NCI-H2029 treated with DMSO at 0.1 percent for 48 hours (cell line): ENCODE measurements at regions not wholly inside any gene's neighbourhood (a gene's known extent, or its start where the extent isn't known, plus 50 kb on each side); places are given as distances from the start of the nearest gene placed in this dataset.
"Not testable (repeated sequence)": the region's sequence is repeated elsewhere in the genome, so short reads cannot be mapped to it uniquely, and the experiment has no call there.

Experiments used
- DNase-seq: peaks from one replicate; lab custom pipeline; 2025; lab: John Stamatoyannopoulos, UW

DNA sequence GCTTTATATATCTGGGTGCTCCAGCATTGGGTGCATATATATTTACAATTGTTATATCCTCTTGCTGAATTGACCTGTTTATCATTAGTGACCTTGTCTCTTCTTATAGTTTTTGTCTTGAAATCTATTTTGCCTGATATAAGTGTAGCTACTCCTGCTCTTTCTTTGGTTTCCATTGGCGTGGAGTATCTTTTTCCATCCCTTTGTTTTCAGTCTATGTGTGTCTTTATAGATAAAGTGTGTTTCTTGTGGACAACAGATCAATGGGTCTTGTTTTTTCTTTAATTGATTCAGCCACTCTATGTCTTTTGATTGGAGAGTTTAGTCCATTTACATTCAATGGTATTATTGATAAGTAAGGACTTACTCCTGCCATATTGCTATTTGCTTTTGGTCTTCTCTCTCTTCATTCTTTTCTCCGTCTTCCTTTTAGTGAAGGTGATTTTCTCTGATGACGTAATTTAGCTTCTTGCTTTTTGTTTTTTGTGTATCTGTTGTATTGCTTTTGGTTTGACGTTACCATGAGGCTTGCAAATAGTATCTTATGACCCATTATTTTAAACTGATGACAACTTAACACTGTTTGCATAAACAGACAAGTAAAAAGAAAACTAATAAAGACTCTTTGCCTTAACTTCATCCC, 347.6 kb downstream of the TMEM121 start:
- no peak for DNase-seq

DNA sequence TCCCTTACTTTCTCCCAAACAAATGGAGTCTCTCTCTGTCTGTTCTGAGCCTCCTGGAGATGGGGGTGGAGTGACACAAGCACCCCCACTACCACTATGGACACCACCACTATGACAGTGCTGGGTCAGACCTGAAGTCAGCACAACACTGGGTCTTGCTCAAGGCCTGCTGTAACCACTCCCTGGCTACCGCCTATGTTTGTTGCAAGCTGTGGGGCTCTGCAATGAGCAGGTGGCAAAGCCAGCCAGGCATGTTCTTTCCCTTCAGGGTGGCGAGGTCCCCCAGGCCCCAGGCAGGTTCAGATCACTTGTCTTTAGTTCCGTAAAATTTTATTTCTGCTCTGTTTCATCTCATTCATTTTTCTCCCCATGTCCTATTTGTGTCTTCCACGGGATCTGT, 349.8 kb downstream of the TMEM121 start:
- DNase-seq, result no peak

DNA sequence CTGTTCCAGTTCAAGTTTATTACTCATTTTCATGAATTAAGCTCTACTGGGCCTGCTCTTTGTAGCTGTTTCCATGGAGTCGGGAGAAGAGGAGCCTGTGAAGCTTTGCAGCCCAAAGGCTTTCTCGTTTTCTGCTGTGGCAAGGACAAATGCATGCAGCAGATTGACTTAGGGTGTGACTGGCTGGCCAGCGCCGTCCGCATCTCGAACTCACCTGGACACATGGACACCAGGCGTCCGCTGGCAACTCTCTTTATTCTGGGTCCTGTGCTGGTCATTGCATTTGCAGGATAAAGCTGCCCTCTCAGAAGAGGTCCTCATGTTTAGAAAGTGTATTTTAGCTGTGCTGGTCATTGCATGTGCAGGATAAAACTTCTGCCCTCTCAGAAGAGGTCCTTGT, 350.4 kb downstream of the TMEM121 start:
- DNase-seq, result no peak

DNA sequence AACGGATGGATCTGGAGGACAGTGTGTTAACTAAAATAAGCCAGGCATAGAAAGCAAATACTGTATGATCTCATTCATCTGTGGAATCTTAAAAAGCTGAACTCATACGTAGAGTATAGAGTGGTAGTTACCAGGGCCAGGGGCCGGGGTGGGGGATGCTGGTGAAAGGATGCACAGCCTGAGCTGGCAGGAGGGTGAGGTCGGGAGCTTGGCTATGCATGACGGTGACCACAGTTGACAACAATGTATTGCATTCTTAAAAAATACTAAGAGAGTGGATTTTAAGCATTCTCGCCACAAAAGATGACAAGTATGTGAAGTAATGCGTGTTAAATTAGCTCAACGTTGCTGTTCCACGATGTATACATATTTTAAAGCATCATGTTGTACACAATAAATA, 351.3 kb downstream of the TMEM121 start:
- DNase-seq, result no peak

DNA sequence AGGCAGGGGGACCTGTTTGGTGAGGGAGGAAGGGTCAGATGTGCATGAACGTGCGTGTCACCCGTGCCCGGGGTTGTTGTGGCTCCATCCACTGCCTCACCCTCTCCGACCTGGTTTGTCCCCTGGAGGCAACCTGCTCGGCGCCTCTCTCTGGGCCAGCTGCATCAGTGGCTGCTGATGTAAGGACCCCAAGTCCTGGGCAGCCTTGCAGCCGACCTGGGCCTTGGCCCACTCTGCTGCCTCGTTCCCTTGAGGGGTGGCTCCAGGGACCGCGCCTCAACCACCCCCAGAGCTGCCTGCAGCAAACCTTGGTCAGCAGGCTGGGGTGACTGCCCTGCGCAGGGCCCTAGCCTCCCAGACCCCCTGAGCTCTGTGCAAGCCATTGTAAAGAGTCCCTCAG, 351.7 kb downstream of the TMEM121 start:
- no peak for DNase-seq

DNA sequence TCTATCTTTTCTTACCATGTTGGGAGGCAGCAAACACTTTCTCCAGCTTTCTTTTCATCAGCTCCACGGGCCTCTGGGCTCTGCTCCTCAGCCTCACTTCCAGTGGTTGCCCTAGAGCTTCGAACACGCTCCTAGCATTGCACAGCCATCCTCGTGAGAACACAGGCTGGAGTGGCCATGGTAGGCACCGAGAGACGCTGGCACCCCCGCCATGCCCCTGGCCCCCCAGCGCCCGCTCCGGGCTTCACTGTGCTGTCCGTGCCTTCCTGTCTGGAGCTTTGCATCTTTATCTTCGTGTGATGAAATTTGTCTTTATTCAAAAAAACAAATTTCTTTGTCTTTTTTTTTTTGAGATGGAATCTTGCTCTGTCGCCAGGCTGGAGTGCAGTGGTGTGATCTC, 352.2 kb downstream of the TMEM121 start:
- DNase-seq, result no peak

DNA sequence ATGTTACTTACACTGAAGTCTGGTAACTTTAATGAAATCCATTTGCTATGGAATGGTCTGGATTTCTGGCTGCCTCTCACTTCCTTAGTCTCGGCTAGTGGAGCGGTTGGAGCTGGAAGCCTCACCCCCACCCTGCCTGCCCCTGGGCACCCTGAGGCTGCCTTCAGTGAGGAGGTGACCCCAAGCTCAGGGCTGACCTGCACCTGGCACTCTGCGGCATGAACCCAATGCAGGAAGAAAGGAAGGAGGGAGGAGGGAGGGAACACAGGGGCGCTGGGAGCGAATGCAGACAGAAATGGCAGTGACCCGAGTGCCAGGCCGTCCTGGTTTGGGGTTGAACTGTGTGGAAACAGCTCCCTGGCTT, 353.1 kb downstream of the TMEM121 start:
- DNase-seq, result no peak

DNA sequence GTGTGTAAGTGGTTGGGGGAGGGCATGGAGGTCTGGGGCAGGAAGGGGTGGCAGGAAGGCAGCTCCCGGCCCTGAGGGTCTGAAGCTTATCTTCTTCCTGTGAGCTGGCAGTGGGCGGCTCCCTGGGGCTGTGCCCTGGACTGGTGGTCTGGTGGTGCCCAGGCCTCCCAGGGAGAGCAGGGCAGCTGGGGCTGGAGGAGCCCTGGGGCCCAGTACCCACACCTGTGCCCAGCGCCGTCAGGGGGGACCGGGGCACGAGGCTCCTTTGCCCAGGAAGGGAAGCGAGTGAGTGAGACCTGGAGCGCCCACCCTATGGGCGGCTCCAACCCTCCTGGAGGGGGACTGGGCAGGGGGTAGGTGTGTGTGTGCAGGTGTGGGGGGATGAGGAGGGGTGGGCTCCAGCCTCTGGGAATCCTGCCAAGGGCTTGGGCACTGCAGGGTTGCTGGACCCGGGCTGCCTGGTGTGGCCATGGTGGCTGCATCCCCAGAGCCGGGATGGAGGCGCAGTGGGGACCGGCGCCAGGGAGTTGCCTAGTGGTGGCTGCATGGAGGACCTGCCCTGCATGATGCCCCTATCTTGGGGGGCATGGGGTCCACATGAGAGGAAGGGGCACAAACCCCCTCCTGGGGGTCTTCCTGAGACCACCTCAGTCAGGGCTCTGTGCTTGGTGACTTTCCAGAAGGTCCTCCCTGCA, 353.6 kb downstream of the TMEM121 start:
- no peak for DNase-seq

DNA sequence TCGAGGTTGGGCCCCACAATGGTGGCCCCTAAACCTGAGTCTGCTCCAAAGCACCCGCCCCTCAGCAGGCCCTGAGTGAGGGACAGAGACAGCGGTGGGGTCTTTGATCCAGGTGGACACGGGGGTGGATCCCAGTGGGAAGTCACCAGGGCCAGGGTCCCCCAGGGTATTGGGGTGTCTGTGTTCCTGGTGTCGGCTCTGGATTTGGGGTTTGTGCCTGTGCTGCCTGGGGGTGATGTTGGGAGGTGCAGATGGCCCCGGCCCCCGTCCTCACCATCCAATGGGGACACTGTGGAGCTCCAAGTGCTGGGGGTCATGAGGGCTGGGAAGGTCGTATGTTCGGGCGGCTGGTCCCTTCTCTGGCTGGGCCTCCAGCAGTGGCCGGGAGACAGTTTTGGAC, 354.2 kb downstream of the TMEM121 start:
- DNase-seq, result no peak

DNA sequence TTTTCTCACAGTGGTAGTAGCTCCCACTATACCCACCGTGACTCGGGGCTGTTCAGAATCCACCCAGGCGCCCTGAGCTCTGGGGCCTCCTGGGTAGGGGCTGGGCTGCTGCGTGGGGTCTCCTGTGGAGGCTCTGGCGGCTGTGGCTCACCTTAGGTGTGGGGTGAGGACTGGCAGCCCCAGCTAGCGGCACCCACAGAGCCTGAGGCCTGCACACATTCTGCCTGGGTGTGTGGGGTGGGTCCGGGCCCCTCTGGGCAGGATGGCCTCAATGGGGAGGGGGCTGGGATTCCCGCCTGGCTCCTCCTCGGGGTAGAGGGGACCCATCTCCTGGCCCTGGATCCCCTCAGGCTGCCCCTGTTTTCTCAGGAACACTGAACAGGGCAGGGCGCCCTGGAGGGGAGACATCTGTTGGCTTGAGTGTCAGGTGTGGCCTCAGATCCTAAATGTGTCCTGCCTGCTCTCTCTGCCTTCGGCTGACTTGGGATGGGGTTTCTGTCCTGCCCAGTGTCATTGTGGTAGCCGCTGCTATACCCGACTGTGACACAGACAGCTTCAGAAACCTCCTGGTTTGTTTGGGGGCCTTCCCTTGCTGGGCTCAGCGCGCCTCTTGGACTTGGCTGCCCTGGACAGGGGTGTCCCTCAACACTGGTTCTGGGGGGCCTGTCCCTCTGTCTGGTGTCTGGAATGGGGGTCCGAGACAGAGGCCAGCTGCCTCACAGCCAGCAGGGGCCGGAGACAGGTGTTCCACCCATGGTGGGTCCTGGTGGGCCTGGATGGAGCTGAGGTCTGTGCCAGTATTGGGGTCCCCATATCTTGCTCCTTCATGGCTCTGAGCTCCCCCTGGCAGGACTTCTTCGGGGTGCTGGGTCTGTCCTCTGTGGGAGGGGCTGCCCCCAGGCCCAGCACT, 354.9 kb downstream of the TMEM121 start:
- no peak for DNase-seq

DNA sequence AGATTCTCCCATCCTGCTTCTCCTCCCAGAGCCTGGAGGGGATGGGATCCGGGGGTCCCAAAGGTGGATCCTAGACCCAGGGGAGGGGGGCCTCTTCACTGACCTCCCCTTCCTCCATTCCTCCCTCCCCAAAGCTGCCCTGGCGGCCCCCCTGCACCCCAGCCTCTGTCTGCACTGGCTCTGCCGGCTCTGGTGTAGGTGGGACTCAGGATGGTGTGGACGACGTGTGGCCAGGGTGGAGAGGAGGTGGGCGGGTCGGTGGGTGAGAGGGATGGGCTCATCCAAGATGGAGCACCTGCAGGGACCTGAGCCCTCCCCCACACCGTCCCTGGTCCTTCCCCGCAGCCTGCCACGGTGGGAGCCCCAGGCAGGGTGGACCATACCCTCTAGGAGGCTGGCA, 355.6 kb downstream of the TMEM121 start:
- DNase-seq, result not testable (repeated sequence)

DNA sequence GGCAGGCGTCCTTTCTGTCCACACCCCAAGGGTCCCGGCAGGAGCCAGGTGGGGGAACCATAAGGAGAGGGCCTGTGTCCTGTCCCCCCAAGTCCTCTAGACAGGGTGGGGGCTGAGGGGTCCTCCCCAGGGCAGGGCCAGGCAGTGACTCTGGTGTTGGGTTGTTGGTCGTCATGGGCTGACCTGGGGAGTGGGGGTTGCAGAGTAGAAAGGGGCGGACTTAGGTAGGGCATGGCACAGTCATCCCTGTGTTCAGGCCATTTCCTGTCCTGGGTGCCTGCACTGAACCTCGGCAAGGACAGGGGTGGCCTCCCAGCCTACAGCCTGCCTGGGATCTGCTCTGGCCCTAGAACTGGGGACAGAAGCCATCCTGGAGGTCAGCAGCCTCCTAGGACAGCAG, 356.2 kb downstream of the TMEM121 start:
- no peak for DNase-seq

DNA sequence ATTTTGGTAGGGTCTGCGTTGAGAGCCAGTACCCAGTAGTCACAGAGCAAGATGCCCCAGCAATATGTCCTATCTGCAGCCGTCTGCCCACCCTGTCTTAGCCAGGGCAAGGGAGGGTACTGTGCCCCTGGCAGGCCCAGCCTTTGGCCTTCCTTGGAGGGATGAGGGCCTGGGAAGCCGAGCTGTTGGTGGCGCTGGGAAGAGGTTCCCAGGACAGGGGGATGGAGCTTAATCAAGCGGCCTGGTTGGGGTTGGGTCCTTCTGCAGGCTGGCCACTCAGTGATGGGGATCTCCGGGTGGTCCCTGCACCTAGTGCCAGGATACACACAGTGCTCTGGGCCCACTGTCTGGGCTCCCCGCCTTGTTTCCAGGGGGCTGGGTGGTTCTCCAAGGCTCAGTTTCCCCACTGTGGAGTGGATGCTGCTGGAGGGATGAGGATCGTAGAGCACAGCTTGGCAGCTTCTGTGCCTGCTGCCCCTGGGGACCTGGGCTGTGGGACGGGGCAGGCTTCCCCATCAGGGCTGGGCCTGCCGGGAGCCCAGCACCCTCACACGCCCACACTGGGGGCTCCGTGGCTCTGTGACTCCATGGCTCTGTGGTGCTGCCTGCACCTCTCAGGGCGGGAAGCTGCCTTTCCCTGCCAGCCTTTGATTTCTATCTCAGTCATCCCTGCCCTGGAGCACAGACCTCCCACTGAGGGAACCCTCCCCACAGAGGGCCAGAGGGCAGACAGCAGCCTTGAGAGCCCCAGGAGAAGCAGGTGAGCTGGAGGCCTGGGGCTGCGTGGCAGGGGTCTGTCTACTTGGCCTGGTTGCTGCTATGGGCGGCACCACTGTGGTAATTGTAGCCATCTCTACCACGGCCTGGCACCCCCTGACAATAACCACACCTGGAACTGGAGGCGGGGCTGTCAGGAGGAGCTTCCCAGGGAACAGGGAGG, 357.0 kb downstream of the TMEM121 start:
- DNase-seq, result no peak

DNA sequence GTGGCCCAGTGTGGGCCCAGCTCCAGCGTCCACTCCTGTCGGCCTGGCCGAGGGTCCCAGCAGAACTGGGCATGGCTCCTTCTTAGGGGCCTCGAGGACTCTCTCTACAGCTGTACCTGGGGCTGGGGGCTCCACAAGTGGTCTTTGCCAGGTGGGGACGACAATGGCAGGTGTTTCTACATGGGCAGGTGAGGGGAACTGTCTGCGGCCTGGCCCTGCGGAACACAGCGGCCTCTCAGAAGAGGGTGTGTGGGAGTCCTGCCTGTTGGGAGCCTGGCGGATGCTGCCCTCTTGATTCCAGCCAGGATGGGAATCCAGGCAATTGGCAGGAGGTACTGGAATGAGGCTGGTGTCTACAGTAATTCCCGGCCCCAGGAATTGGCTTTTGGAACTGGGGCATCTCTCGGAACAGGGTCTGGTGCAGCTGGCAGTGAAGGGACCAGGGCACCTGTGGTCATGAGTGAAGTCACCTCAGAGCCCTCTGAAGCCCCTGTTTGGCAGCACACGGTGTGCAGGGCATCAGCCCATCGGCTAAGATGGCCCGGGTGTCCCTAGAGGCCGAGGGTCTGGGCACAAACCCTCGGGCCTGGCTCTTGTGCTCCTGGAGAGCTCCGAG, 357.9 kb downstream of the TMEM121 start:
- not testable (repeated sequence) for DNase-seq

DNA sequence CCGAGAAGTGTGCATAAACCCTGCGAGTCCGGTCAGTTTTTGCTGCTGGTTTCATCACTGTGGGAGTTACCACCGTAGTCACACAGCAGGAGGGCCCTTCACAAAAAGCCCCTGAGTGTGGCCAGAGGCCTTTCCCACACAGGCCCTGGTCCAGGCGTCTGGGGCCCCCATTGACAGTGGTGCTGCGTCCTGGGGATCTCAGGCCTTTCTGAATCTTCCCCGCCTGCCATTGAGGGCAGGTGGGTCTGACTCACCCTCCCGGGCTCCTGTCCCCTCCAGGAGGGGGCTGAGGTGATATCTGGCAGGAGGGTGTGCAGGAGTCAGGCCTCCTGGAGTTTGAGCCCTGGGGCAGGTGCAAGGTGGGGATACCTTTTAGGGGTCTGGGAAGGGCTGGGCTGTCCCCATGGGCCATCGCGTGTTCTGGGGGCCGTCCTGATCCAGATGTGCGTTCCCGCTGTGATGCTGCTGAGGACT, 358.5 kb downstream of the TMEM121 start:
- DNase-seq, result no peak

DNA sequence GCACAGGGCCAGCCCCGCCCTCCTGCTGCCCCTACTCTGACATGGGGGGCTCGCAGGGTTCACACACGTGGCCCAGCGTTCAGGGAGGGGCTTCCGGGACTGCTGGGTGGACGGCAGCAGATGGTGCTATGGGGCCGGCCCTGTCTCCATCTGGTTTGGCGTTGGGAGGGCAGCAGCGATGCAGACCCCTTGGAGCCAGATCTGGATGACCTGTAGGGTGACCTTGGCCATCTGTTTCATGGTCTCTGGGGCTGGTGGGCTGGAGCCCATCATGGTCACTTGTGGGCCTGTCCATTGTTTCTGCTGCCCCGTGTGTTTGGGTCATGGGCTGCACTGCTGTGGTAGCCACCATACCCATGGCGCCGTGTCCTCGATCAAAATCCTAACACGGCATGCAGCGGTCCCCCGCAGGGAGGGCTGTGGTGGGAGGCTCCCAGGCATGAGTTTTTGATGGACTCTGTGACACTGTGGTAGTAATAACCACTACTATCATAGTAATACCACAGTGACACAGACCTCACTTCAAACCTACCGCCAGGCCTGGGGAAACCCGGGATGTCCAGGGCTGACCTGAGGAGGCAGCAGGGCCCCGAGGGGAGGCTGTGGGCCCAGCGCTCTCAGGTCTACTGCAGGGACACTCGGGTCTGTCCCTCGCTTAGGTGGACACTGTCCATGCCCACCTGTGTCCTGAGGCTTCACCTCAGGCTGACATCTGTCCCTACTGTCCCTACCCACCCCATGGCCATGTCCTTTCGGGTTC, 359.4 kb downstream of the TMEM121 start:
- no peak for DNase-seq

DNA sequence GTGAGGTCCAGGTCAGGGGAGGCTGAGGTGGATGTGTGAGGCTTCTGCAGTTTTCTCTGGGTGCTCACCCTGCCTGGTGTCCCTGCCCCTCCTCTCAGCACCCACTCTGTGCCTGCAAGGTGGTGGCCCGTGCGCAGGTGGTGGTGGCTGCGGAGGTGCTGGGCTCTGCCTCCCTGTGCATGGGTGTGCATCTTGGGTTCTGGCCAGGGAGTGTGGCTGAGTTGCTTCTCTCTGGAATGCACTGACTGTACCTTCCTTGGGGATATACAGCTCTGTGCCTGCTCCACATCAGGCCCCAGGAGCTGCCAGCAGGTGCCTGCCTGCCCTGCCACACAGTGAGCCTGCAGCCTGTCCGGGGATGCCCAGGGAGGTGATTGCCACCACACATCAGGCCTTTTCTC, 360.4 kb downstream of the TMEM121 start:
- not testable (repeated sequence) for DNase-seq

DNA sequence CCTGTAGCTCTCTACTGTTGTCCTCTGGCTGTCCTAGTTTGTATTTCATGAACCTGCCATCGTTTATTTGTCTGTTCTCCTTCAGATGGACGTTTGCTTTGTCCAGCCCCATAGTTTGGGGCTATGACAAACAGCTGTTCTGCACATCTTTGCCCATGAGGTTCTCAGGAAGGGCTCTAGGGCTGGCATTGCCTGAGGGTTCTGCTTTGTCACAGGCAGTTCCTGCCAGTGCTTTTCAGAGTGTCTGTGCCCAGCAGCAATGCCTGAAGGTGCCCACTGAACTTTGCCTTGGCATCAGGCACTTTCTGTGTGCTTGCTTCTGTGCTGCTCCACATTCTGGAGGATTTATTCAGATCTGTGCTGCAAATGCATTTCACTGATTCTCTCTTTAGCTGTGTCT, 361.3 kb downstream of the TMEM121 start:
- no peak for DNase-seq

DNA sequence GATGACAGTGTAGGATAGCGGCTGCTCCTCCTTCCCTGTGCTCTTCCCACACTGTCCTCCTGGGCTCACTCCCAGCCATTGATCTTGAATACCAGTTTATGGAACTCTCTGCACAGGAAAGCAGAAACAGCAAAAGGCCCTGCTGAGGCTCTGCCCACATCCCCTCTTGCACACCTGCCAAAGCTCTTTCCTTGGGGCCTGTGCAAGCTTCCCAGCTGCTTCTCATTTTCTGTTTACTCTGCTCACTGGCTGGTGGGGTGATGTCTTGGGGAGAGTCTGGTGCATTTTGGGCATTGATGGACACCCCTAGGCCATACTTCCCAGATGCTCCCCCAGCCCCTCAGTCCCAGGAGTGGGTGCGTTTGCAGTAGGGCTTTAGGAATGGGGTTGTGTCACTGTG, 361.8 kb downstream of the TMEM121 start:
- DNase-seq, result no peak
